ENCODE measurements at regions not wholly inside any gene's neighbourhood (a gene's known extent, or its start where the extent isn't known, plus 50 kb on each side); places are given as distances from the start of the nearest gene placed in this dataset.

- TF ChIP-seq EZH2 (IDR thresholded peaks at IDR 0.05; ENCODE audit: low read length), result no peak
- TF ChIP-seq CTCF (optimal IDR thresholded peaks at IDR 0.05 in 1 of 3, IDR thresholded peaks at IDR 0.05 in 1 of 3, conservative IDR thresholded peaks at IDR 0.05 in 1 of 3; ENCODE audit: extremely low read depth in 1 of 3, insufficient read depth in 2 of 3, low read length in 3 of 3), result no peak
These were observed 117.2 kb downstream of the OXSM start for GRCh38 chr3:25907081-25907480.

Data from keratinocyte (primary cell).